Heart left ventricle (tissue), 16 donors: ENCODE measurements at regions not wholly inside any gene's neighbourhood (a gene's known extent, or its start where the extent isn't known, plus 50 kb on each side); places are given as distances from the start of the nearest gene placed in this dataset.

Experiments
- ATAC-seq, 4 donors: fragments of 200-7000 bp; cut with Tn5 transposase; one replicate each; pipeline ENCODE4 v1.9.1; 2020 to 2022; ENCODE audit warnings: moderate library complexity in 4 of 4, mild to moderate bottlenecking in 3 of 4, moderate number of reproducible peaks in 1 of 4
- DNase-seq, 5 donors: peaks; one replicate each; pipeline ENCODE4 v3.0.0-alpha.2; 2020
- H3K27ac ChIP-seq, 12 donors: fragments of 200-600 bp; sonication (generic) in 4 of 12; one replicate each; pipeline versions ENCODE4 v1.5.0 to v1.8.0; 2016 to 2022; ENCODE audit warnings: mild to moderate bottlenecking in 2 of 12
- H3K27me3 ChIP-seq, 9 donors: fragments of 200-600 bp; sonication (generic) in 2 of 9; one replicate each; pipeline versions ENCODE4 v1.5.1 to v1.8.0; 2016 to 2022; ENCODE audit warnings: mild to moderate bottlenecking in 3 of 9
- H3K36me3 ChIP-seq, 9 donors: fragments of 200-600 bp; sonication (generic) in 2 of 9; one replicate each; pipeline versions ENCODE4 v1.5.0 to v1.8.0; 2018 to 2022; ENCODE audit warnings: mild to moderate bottlenecking in 2 of 9
- H3K4me1 ChIP-seq, 12 donors: fragments of 200-600 bp; sonication (generic) in 4 of 12; one replicate each; pipeline versions ENCODE4 v1.5.0 to v1.8.0; 2016 to 2022; ENCODE audit warnings: mild to moderate bottlenecking in 3 of 12
- H3K4me3 ChIP-seq, 12 donors: fragments of 200-600 bp; sonication (generic) in 4 of 12; one replicate each; pipeline versions ENCODE4 v1.5.0 to v1.8.0; 2017 to 2022; ENCODE audit warnings: mild to moderate bottlenecking in 9 of 12, moderate library complexity in 4 of 12
- H3K9me3 ChIP-seq, 12 donors: fragments of 200-600 bp; sonication (generic) in 4 of 12; one replicate each; pipeline versions ENCODE4 v1.5.0 to v1.8.0; 2016 to 2022; ENCODE audit warnings: mild to moderate bottlenecking in 1 of 12
- POLR2A ChIP-seq, 2 donors: fragments of 450-650 bp; IDR thresholded peaks; one replicate each; pipeline ENCODE4 v1.6.1; 2017; ENCODE audit warnings: antibody characterized with exemption in 2 of 2, mild to moderate bottlenecking in 2 of 2, moderate library complexity in 2 of 2
- WGBS, 4 donors: extraction: QIAGEN DNeasy Blood & Tissue Kit in 2 of 4; methylation state at CpG; one replicate each; pipeline versions ENCODE4 v1.1.5 to v1.1.7; 2013 to 2018; 5-methylcytosine and 5-hydroxymethylcytosine counted together
- intact Hi-C, 10 donors: fragments of 100-400 bp; cut with DNase I; formaldehyde crosslinking; loops; one replicate each; pipeline versions ENCODE4 v1.11.1 to v1.14.2; 2022
- TF ChIP-seq, protein P1 (sequence below), 12 donors: fragments of 200-600 bp; sonication (generic) in 4 of 12; IDR thresholded peaks; one replicate each; pipeline versions ENCODE4 v1.5.0 to v1.8.0; 2018 to 2022; ENCODE audit warnings: antibody characterized with exemption in 12 of 12, mild to moderate bottlenecking in 5 of 12
- donor health status: ischemic (EF 13 %, LVEDD 7.1; RV severe dilation, severe dysfunction).
- donor health status: healthy with polysubstance abuse.
- donor health status: DM: no; HTN: yes; CAD: no.
- donor health status: DM: no; HTN: no; CAD: no.
- donor health status: ischemic (EF 25% LVEDD 6.9; RV normal size, moderate dysfunction).
- donor health status: ischemic (EF 25% LVEDD 5.7; RV mildly dilated, moderate dysfunction).
- donor health status: healthy.
- donor health status: DM: yes; HTN: yes; CAD: no.
- donor health status: ischemic (EF 35%, LVEDD 5.7; RV mildly dilated, moderate dysfunction).
- donor health status: nonischemic (EF 11% LVEDD 7.7; RV severe dilation, severe dysfunction).
- donor health status: DM: yes; HTN: yes; CAD: no.
- donor health status: PGD.
- donor health status: ischemic (EF 29% LVEDD 5.4; RV normal size, mild dysfunction).
- donor health status: nonischemic (EF 23%, LVEDD 6.1; RV moderate dilation, normal function).

GRCh38 chr13:109647053-109647452 lies 139.3 kb downstream of the IRS2 start:
- Histone ChIP-seq H3K27me3 (peaks cover 0 to 13% (median 4%) of the 10 kb centered on the region in 9 donors), H3K9me3 (peaks cover 0 to 4% (median 0%) of the 10 kb centered on the region in 12 donors), H3K4me3 (no peak overlapping the region), H3K27ac (no peak overlapping the region), H3K4me1 (peaks cover 0 to 24% (median 0%) of the 10 kb centered on the region in 12 donors), H3K36me3 (no peaks in the 10 kb centered on the region)
- intact Hi-C loops: no loop called here
- WGBS, 4 donors: 79 to 84% (median 81%) methylated on average over 5 of the region's 5 CpGs
- no peak for TF ChIP-seq POLR2A (IDR thresholded peaks at IDR 0.05)
- TF ChIP-seq, protein P1, sequence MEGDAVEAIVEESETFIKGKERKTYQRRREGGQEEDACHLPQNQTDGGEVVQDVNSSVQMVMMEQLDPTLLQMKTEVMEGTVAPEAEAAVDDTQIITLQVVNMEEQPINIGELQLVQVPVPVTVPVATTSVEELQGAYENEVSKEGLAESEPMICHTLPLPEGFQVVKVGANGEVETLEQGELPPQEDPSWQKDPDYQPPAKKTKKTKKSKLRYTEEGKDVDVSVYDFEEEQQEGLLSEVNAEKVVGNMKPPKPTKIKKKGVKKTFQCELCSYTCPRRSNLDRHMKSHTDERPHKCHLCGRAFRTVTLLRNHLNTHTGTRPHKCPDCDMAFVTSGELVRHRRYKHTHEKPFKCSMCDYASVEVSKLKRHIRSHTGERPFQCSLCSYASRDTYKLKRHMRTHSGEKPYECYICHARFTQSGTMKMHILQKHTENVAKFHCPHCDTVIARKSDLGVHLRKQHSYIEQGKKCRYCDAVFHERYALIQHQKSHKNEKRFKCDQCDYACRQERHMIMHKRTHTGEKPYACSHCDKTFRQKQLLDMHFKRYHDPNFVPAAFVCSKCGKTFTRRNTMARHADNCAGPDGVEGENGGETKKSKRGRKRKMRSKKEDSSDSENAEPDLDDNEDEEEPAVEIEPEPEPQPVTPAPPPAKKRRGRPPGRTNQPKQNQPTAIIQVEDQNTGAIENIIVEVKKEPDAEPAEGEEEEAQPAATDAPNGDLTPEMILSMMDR (IDR thresholded peaks at IDR 0.05): no peak
- DNase-seq (no peak), ATAC-seq (no peak)

DNA sequence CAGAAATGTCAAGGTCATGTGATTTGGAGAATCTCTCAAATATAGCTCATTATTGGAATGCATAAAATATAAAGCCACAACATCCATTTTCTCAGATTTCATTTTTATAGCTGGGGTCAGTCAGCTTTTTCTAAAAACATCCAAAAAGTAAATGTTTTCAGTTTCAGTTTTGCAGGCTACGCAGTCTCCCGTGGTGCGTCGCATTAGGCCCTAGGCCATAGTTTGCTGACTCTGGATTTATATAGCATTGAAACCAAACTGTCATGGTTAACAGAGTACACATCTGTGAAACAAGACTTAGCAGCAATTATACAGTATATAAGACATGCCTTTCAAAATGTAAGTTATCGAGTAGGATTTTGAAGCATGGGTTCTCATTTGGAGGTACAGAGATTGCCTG lies 140.0 kb downstream of the IRS2 start:
- Histone ChIP-seq H3K4me3 (no peak overlapping the region), H3K9me3 (peaks cover 0 to 7% (median 3%) of the 10 kb centered on the region in 12 donors), H3K4me1 (peaks cover 0 to 19% (median 0%) of the 10 kb centered on the region in 12 donors), H3K27me3 (peaks cover 0 to 13% (median 3%) of the 10 kb centered on the region in 9 donors), H3K36me3 (no peaks in the 10 kb centered on the region), H3K27ac (peak overlapping the region in 1 of 12 donors; percentile 38)
- WGBS, 4 donors: 81 to 95% (median 90%) methylated on average over 5 of the region's 5 CpGs
- ATAC-seq (no peak), DNase-seq (no peak)
- intact Hi-C loops: no loop called here
- no peak for TF ChIP-seq POLR2A (IDR thresholded peaks at IDR 0.05)
- TF ChIP-seq, protein P1 (IDR thresholded peaks at IDR 0.05): no peak

GRCh38 chr13:109645831-109646230 lies 140.6 kb downstream of the IRS2 start:
- Histone ChIP-seq H3K9me3 (peaks cover 0 to 12% (median 8%) of the 10 kb centered on the region in 12 donors), H3K27ac (peak overlapping the region in 1 of 12 donors; percentile 38), H3K27me3 (peaks cover 0 to 9% (median 0%) of the 10 kb centered on the region in 9 donors), H3K4me1 (peaks cover 0 to 18% (median 0%) of the 10 kb centered on the region in 12 donors), H3K36me3 (no peaks in the 10 kb centered on the region), H3K4me3 (no peak overlapping the region)
- no peak for TF ChIP-seq POLR2A (IDR thresholded peaks at IDR 0.05)
- TF ChIP-seq, protein P1 (IDR thresholded peaks at IDR 0.05): no peak
- DNase-seq (no peak), ATAC-seq (no peak)
- WGBS, 4 donors: 76 to 81% (median 79%) methylated on average over 6 of the region's 6 CpGs
- intact Hi-C loops: no loop called here

DNA sequence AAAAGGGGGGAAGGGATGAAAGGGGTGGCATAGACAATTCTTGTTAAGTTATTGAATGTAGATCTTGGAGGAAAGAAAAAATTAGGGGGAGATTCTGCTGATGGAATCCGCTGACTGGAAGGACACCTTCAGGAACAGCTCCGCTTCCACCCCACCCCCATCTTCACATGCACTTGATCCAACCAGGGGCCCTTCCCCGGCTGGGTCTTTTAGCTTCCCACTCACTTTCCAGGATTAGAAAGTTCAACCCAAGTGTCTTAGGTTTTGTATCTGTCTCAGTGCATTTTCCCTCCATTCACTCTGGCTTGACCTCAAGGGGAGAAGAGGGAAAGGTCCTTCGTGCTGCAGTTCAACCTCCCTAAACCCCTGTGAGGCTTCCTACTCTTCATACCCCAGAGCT lies 141.4 kb downstream of the IRS2 start:
- peaks cover 0 to 9% (median 0%) of the 10 kb centered on the region in 9 donors for H3K27me3 ChIP-seq
- H3K27ac ChIP-seq: no peak overlapping the region
- H3K36me3 ChIP-seq: no peaks in the 10 kb centered on the region
- DNase-seq (no peak), ATAC-seq (no peak)
- peaks cover 0 to 18% (median 0%) of the 10 kb centered on the region in 12 donors for H3K4me1 ChIP-seq
- TF ChIP-seq POLR2A (IDR thresholded peaks at IDR 0.05): no peak
- H3K4me3 ChIP-seq: no peak overlapping the region
- intact Hi-C loops: no loop called here
- 90 to 94% (median 91%) methylated on average over 4 of the region's 4 CpGs for WGBS, 4 donors
- peaks cover 0 to 21% (median 15%) of the 10 kb centered on the region in 12 donors for H3K9me3 ChIP-seq
